GM12878 (cell line): ENCODE measurements at regions not wholly inside any gene's neighbourhood (a gene's known extent, or its start where the extent isn't known, plus 50 kb on each side); places are given as distances from the start of the nearest gene placed in this dataset.
"Not testable (repeated sequence)": the region's sequence is repeated elsewhere in the genome, so short reads cannot be mapped to it uniquely, and the experiment has no call there.

Experiments
- ATAC-seq: fragments of 200-7000 bp; cut with Tn5 transposase; 3 replicates; pipeline ENCODE4 v1.9.1; 2020; ENCODE audit warnings: mild to moderate bottlenecking, moderate library complexity
- BruUV-seq: library from RNA; stranded (reverse); fragments of 400-500 nt; replicated peaks from 2 replicates; lab custom pipeline; 2021; lab: Mats Ljungman, UMichigan
- CTCF ChIA-PET: fragments of 300-600 bp; sonication (Branson Sonifier 250); formaldehyde crosslinking; extraction: SDS; loops from one replicate; lab custom pipeline; 2021; ENCODE audit warnings: inconsistent platforms; lab: Yijun Ruan, JAX
- POLR2A ChIA-PET: fragments of 350-600 bp; formaldehyde crosslinking; extraction: SDS; loops from one replicate; lab custom pipeline; 2021; ENCODE audit warnings: inconsistent platforms; lab: Charles Lee
- RAD21 ChIA-PET: fragments of 300-600 bp; sonication (Branson Sonifier 250); formaldehyde crosslinking; loops from one replicate; lab custom pipeline; 2023; ENCODE audit warnings: antibody characterized with exemption; ENCODE audit not compliant: unreplicated experiment; lab: Charles Lee
- SMC1A ChIA-PET: fragments of 300-600 bp; sonication (Branson Sonifier 250); formaldehyde crosslinking; loops from one replicate; lab custom pipeline; 2023; ENCODE audit not compliant: unreplicated experiment, uncharacterized antibody; lab: Charles Lee
- DNase-seq: peaks from one replicate; pipeline ENCODE4 v3.0.0-alpha.2; 2011; ENCODE audit warnings: low read depth, low spot score
- FAIRE-seq: peaks from 3 replicates; lab custom pipeline; 2011; peaks lifted over from hg19 to GRCh38; lab: Jason Lieb, UNC
- H2AFZ ChIP-seq: 2 replicates; pipeline ENCODE4 v1.6.0; 2011; ENCODE audit warnings: low read depth, low read length, control low read depth; ENCODE audit not compliant: control insufficient read depth
- H3K27ac ChIP-seq: 2 replicates; pipeline ENCODE4 v1.5.1; 2011; ENCODE audit warnings: control low read depth; ENCODE audit not compliant: control insufficient read depth, insufficient read depth
- H3K27me3 ChIP-seq, 2 experiments: replicated peaks in 1 of 2; 2 replicates each; pipeline versions ENCODE4 v1.6.0 to v1.6.1; 2011; ENCODE audit warnings: low read length in 1 of 2; ENCODE audit not compliant: control insufficient read depth in 2 of 2, insufficient read depth in 2 of 2
- H3K36me3 ChIP-seq, 2 experiments: 2 replicates each; pipeline ENCODE4 v1.5.1; 2011; ENCODE audit warnings: low read length in 1 of 2; ENCODE audit not compliant: control insufficient read depth in 2 of 2, insufficient read depth in 2 of 2
- H3K4me1 ChIP-seq: 2 replicates; pipeline ENCODE4 v1.6.1; 2011; ENCODE audit warnings: mild to moderate bottlenecking, low read length, moderate library complexity, mixed read lengths; ENCODE audit not compliant: control insufficient read depth, insufficient read depth
- H3K4me2 ChIP-seq: 2 replicates; pipeline ENCODE4 v1.6.0; 2011; ENCODE audit warnings: control low read depth; ENCODE audit not compliant: control insufficient read depth, insufficient read depth
- H3K4me3 ChIP-seq: fragments of 200-600 bp; sonication (generic); 2 replicates; pipeline ENCODE4 v1.5.1; 2016
- H3K79me2 ChIP-seq: 2 replicates; pipeline ENCODE4 v1.6.0; 2011; ENCODE audit warnings: low read length; ENCODE audit not compliant: control insufficient read depth, insufficient read depth
- H3K9ac ChIP-seq: 2 replicates; pipeline ENCODE4 v1.8.0; 2011; ENCODE audit warnings: low read length, control low read depth, mixed read lengths; ENCODE audit not compliant: control insufficient read depth, insufficient read depth
- H3K9me3 ChIP-seq: replicated peaks from 3 replicates; pipeline ENCODE4 v1.5.1; 2011; ENCODE audit warnings: mild to moderate bottlenecking, low read length; ENCODE audit not compliant: control insufficient read depth, insufficient read depth
- H4K20me1 ChIP-seq: 2 replicates; pipeline ENCODE4 v1.6.0; 2011; ENCODE audit not compliant: control insufficient read depth, insufficient read depth
- CHD4 ChIP-seq: fragments of 200-600 bp; sonication (generic); IDR thresholded peaks from 2 replicates; pipeline ENCODE4 v1.6.1; 2016; ENCODE audit warnings: mild to moderate bottlenecking
- EED ChIP-seq: sonication (generic); IDR thresholded peaks from 2 replicates; pipeline ENCODE4 v1.6.1; 2016; ENCODE audit warnings: antibody characterized with exemption, low read depth
- EZH2 ChIP-seq: IDR thresholded peaks from 2 replicates; pipeline ENCODE4 v1.6.1; 2012; ENCODE audit warnings: low read depth, mild to moderate bottlenecking, control low read depth, inconsistent platforms, low read length, borderline replicate concordance; ENCODE audit not compliant: control insufficient read depth
- IKZF2 ChIP-seq, 2 experiments: fragments of 450-650 bp; IDR thresholded peaks; 2 replicates each; pipeline ENCODE4 v1.6.1; 2017; ENCODE audit warnings: mild to moderate bottlenecking in 2 of 2, moderate library complexity in 2 of 2
- MTA3 ChIP-seq: IDR thresholded peaks from 2 replicates; pipeline ENCODE4 v1.6.1; 2012; ENCODE audit warnings: low read length, inconsistent platforms, borderline replicate concordance
- NR2F1 ChIP-seq: fragments of 450-650 bp; conservative IDR thresholded peaks from 2 replicates; pipeline ENCODE4 v1.6.1; 2017; ENCODE audit warnings: mild to moderate bottlenecking
- PBX3 ChIP-seq: IDR thresholded peaks from 2 replicates; pipeline ENCODE4 v1.6.1; 2011; ENCODE audit warnings: mild to moderate bottlenecking, low read depth, low read length, moderate library complexity; ENCODE audit not compliant: insufficient replicate concordance
- PML ChIP-seq: IDR thresholded peaks from 2 replicates; pipeline ENCODE4 v1.6.1; 2012; ENCODE audit warnings: low read length, inconsistent platforms
- STAT3 ChIP-seq: IDR thresholded peaks from 2 replicates; pipeline ENCODE4 v1.6.1; 2011; ENCODE audit warnings: low read depth, low read length, improper control_type of control experiment
- ZZZ3 ChIP-seq: IDR thresholded peaks from 2 replicates; pipeline ENCODE4 v1.6.1; 2011; ENCODE audit warnings: low read depth; ENCODE audit not compliant: control insufficient read depth, insufficient read length
- WGBS: methylation state at CpG from one replicate; pipeline ENCODE4 v1.1.6; 2016; ENCODE audit warnings: low lambda C conversion rate; ENCODE audit not compliant: insufficient replicate concordance, insufficient coverage; ENCODE audit errors: missing lambda C conversion rate; 5-methylcytosine and 5-hydroxymethylcytosine counted together
- in situ Hi-C: fragments of 300-500 bp; cut with MboI; formaldehyde crosslinking; loops from 9 replicates; pipeline ENCODE4 v1.14.3; 2018; ENCODE audit warnings: mixed read lengths
- intact Hi-C: fragments of 100-400 bp; cut with micrococcal nuclease; formaldehyde crosslinking; loops from one replicate; pipeline ENCODE4 v1.14.2; 2022; ENCODE audit not compliant: unreplicated experiment

- WGBS: 4% methylated on average over 1 of the region's 1 CpG
- RAD21 ChIA-PET, H4K20me1 ChIP-seq, H3K27ac ChIP-seq, H3K79me2 ChIP-seq, ATAC-seq, FAIRE-seq, CTCF ChIA-PET, H3K9ac ChIP-seq, H3K36me3 ChIP-seq, in situ Hi-C loops, H3K27me3 ChIP-seq, H2AFZ ChIP-seq, BruUV-seq, POLR2A ChIA-PET, H3K9me3 ChIP-seq, H3K4me2 ChIP-seq, DNase-seq, H3K4me3 ChIP-seq: not testable (repeated sequence)
- intact Hi-C loops: loop anchor here (10.0 kb wide), 1 partner anchor 784 kb away; the partner anchor contains the start of gene SOX4
- SMC1A ChIA-PET: interaction anchor here (1.0 kb wide), 1 partner anchor 15 kb away, joined by 3 read pairs; no protein-coding TSS in a partner anchor
- peaks cover 15% of the 10 kb centered on the region for H3K4me1 ChIP-seq
Observed at GRCh38 chr6:22378536-22378935, 81.7 kb upstream of the PRL start.

GRCh38 chr6:22380236-22380635, 83.4 kb upstream of the PRL start:
- Histone ChIP-seq H3K9me3 (no peaks in the 10 kb centered on the region; the same call in 2 of the 3 replicates), H3K27ac (peak overlapping the region; percentile 44; the same call in 1 of the 2 replicates), H3K4me2 (peak overlapping the region; percentile 55)
- SMC1A ChIA-PET: interaction anchor here (0.6 to 1.2 kb wide), 3 partner anchors 23 to 352 kb away, joined by 3 to 5 read pairs (median 4); no protein-coding TSS in a partner anchor
- FAIRE-seq: no peak
- TF ChIP-seq NR2F1 (no peak), PBX3 (no peak), PML (no peak), EED (no peak), IKZF2 (IDR thresholded peaks at IDR 0.05) (no peak), CHD4 (no peak), MTA3 (no peak), STAT3 (no peak), EZH2 (no peak), ZZZ3 (no peak)
- TF ChIP-seq, all 136 proteins: peak for 0
- Histone ChIP-seq H3K4me3 (no peak overlapping the region), H3K27me3 (no peaks in the 10 kb centered on the region), H4K20me1 (no peaks in the 10 kb centered on the region), H3K79me2 (no peaks in the 10 kb centered on the region), H3K4me1 (peaks cover 4% of the 10 kb centered on the region; the same call in 1 of the 2 replicates), H2AFZ (peak overlapping the region; percentile 39), H3K36me3 (no peaks in the 10 kb centered on the region), H3K9ac (0 out of 2 replicates have a peak overlapping the region, but pooled peaks have one; percentile 22)
- intact Hi-C loops (no loop called here), in situ Hi-C loops (no loop called here)
- ChIA-PET RAD21 (interaction anchor here (0.7 to 1.0 kb wide), 2 partner anchors 576 to 1036 kb away, joined by 3 read pairs; no protein-coding TSS in a partner anchor), CTCF (no interaction called here), POLR2A (no interaction called here)
- 0% methylated on average over 3 of the region's 3 CpGs for WGBS
- DNase-seq: no peak
- peak; percentile 68 for ATAC-seq
- no TSS peak for BruUV-seq
